GM10266 (cell line): ENCODE measurements at regions not wholly inside any gene's neighbourhood (a gene's known extent, or its start where the extent isn't known, plus 50 kb on each side); places are given as distances from the start of the nearest gene placed in this dataset.

Experiments used
- DNase-seq: peaks from one replicate; pipeline ENCODE4 v3.0.0; 2012; ENCODE audit errors: extremely low spot score
- CTCF ChIP-seq: IDR thresholded peaks from 2 replicates; pipeline ENCODE4 v1.5.1; 2012; ENCODE audit warnings: mild to moderate bottlenecking, low read depth; ENCODE audit not compliant: control insufficient read depth, insufficient read depth; ENCODE audit errors: missing control alignments

- peak; percentile 61 for TF ChIP-seq CTCF
- DNase-seq, result no peak
Observed at GRCh38 chr12:77724367-77724957, 106.2 kb upstream of the NAV3 start.

- TF ChIP-seq CTCF, result no peak
- DNase-seq, result no peak
Observed at GRCh38 chr12:77723308-77723707, 107.4 kb upstream of the NAV3 start.

- TF ChIP-seq CTCF, result no peak
- no peak for DNase-seq
Observed at GRCh38 chr12:77722536-77722935, 108.2 kb upstream of the NAV3 start.

- DNase-seq, result no peak
- TF ChIP-seq CTCF, result no peak
Observed at GRCh38 chr12:77720258-77720657, 110.4 kb upstream of the NAV3 start.

- no peak for DNase-seq
- no peak for TF ChIP-seq CTCF
Observed at GRCh38 chr12:77710209-77710608, 120.5 kb upstream of the NAV3 start.

GRCh38 chr12:77697126-77697525 is 133.6 kb upstream of the NAV3 start:
- no peak for DNase-seq
- TF ChIP-seq CTCF, result no peak

- DNase-seq, result no peak
- no peak for TF ChIP-seq CTCF
Observed at GRCh38 chr12:77696183-77696582, 134.5 kb upstream of the NAV3 start.
